ENCODE measurements at regions not wholly inside any gene's neighbourhood (a gene's known extent, or its start where the extent isn't known, plus 50 kb on each side); places are given as distances from the start of the nearest gene placed in this dataset.
"Not testable (repeated sequence)": the region's sequence is repeated elsewhere in the genome, so short reads cannot be mapped to it uniquely, and the experiment has no call there.

DNA sequence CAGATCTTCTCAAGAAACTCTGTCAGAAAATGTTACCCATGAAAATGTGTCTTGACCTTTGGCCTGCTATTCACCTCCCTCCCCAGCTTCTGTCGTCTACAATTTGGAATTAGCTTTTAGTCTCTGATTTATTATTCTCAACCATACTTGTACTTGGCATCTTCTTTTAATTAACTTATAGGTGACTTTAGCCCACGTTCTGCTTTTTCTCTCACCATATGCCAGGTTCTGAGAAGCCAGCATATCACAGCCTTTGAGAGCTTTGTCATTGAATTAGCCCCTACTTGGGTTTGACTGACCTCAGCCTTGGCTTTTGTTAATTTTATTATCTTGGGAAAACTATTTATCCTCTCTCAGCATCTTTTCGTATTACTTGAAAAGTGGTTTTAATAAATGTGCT lies 355.9 kb downstream of the OXSM start:
- Histone ChIP-seq H3K4me2 (ENCODE audit: insufficient read depth, low read length) (no peak overlapping the region), H2AFZ (ENCODE audit: low read depth, low read length) (no peak overlapping the region), H3K4me3 (ENCODE audit: low read depth in 1 of 2, low read length in 2 of 2) (no peak overlapping the region), H3K36me3 (ENCODE audit: insufficient read depth, low read length) (no peaks in the 10 kb centered on the region), H3K4me1 (ENCODE audit: insufficient read depth, low read length) (no peaks in the 10 kb centered on the region), H3K27me3 (ENCODE audit: insufficient read depth, low read length, poor library complexity) (no peaks in the 10 kb centered on the region), H3K9ac (ENCODE audit: low read depth, low read length) (no peak overlapping the region), H3K79me2 (ENCODE audit: insufficient read depth, low read length) (no peaks in the 10 kb centered on the region), H4K20me1 (ENCODE audit: insufficient read depth, low read length) (no peaks in the 10 kb centered on the region), H3K9me3 (ENCODE audit: insufficient read depth, low read length, severe bottlenecking) (no peaks in the 10 kb centered on the region), H3K27ac (ENCODE audit: low read length) (no peak overlapping the region)
- ATAC-seq (ENCODE audit: insufficient read depth, low read depth) (no peak), DNase-seq (no peak)
- TF ChIP-seq CTCF (IDR thresholded peaks at IDR 0.05; ENCODE audit: borderline replicate concordance, extremely low read depth, low read length, poor library complexity, severe bottlenecking) (no peak), EZH2 (IDR thresholded peaks at IDR 0.05; ENCODE audit: borderline replicate concordance, low read depth, low read length, severe bottlenecking) (no peak)

DNA sequence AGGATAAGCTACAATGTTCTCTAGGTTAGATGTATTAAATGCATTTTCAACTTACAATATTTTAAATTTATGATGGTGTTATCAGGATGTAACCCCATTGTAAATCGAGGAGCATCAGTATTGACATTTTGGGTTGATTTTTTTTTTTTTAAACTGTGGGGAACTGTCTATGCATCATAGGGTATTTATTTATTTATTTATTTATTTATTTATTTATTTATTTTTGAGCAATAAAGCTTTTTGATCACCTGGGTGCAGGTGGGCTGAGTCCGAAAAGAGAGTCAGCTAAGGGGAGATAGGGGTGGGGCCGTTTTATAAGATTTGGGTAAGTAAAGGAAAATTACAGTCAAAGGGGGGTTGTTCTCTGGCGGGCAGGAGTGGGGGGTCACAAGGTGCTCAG lies 367.5 kb downstream of the OXSM start:
- H4K20me1 ChIP-seq (ENCODE audit: insufficient read depth, low read length); H3K9ac ChIP-seq (ENCODE audit: low read depth, low read length); H3K27me3 ChIP-seq (ENCODE audit: insufficient read depth, low read length, poor library complexity); H3K36me3 ChIP-seq (ENCODE audit: insufficient read depth, low read length); H3K4me2 ChIP-seq (ENCODE audit: insufficient read depth, low read length); H3K4me1 ChIP-seq (ENCODE audit: insufficient read depth, low read length); DNase-seq; H3K27ac ChIP-seq (ENCODE audit: low read length); H3K79me2 ChIP-seq (ENCODE audit: insufficient read depth, low read length); H3K4me3 ChIP-seq (ENCODE audit: low read depth in 1 of 2, low read length in 2 of 2); ATAC-seq (ENCODE audit: insufficient read depth, low read depth); H3K9me3 ChIP-seq (ENCODE audit: insufficient read depth, low read length, severe bottlenecking); H2AFZ ChIP-seq (ENCODE audit: low read depth, low read length): not testable (repeated sequence)

DNA sequence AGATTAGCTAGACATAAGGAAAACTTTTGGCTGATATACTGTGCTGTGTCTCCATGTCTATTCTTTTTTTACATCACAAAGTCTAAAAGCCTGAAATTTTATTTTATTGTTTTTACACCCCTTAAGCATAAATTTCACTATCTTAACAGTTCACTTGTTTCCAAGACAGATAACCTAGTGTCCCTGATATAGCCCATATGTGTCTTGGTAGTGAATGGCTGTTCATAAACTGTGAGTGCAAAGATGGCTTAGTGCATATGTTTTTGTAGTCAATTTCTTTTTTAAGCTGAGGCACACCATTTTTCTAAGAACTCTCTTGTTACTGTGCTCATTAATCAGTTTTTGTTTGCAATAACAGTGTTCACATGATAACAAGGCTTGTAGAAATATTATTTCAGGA lies 381.1 kb downstream of the OXSM start:
- no peaks in the 10 kb centered on the region for H4K20me1 ChIP-seq (ENCODE audit: insufficient read depth, low read length)
- H3K4me3 ChIP-seq (ENCODE audit: low read depth in 1 of 2, low read length in 2 of 2), result no peak overlapping the region
- no peak for TF ChIP-seq CTCF (IDR thresholded peaks at IDR 0.05; ENCODE audit: borderline replicate concordance, extremely low read depth, low read length, poor library complexity, severe bottlenecking)
- TF ChIP-seq EZH2 (IDR thresholded peaks at IDR 0.05; ENCODE audit: borderline replicate concordance, low read depth, low read length, severe bottlenecking), result no peak
- no peaks in the 10 kb centered on the region for H3K4me1 ChIP-seq (ENCODE audit: insufficient read depth, low read length)
- no peaks in the 10 kb centered on the region for H3K36me3 ChIP-seq (ENCODE audit: insufficient read depth, low read length)
- H3K27me3 ChIP-seq (ENCODE audit: insufficient read depth, low read length, poor library complexity), result no peaks in the 10 kb centered on the region
- no peaks in the 10 kb centered on the region for H3K9me3 ChIP-seq (ENCODE audit: insufficient read depth, low read length, severe bottlenecking)
- DNase-seq (no peak), ATAC-seq (ENCODE audit: insufficient read depth, low read depth) (no peak)
- H3K79me2 ChIP-seq (ENCODE audit: insufficient read depth, low read length), result no peaks in the 10 kb centered on the region
- H3K9ac ChIP-seq (ENCODE audit: low read depth, low read length), result no peak overlapping the region
- H2AFZ ChIP-seq (ENCODE audit: low read depth, low read length), result no peak overlapping the region
- no peak overlapping the region for H3K4me2 ChIP-seq (ENCODE audit: insufficient read depth, low read length)
- H3K27ac ChIP-seq (ENCODE audit: low read length), result no peak overlapping the region

DNA sequence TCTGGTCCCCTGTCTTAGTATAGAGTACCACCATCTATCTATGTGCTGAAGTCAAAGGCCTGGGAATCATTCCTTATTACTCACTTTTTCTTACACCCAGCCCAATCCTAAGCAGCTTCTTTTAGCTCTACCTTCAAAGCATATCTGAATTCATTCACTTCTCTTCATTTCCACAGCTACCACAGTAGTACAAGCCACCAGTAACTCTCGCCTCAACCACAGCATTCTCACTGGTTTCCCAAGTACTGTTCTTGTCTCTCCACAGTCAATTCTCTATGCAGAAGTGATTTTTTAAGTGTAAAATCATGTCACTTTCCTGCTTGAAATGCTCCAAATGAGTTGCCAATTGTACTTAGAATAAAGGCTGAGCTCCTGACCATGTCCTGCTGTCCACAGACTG lies 401.7 kb downstream of the OXSM start:
- TF ChIP-seq EZH2 (IDR thresholded peaks at IDR 0.05; ENCODE audit: borderline replicate concordance, low read depth, low read length, severe bottlenecking), result no peak
- no peak for TF ChIP-seq CTCF (IDR thresholded peaks at IDR 0.05; ENCODE audit: borderline replicate concordance, extremely low read depth, low read length, poor library complexity, severe bottlenecking)
- no peak overlapping the region for H2AFZ ChIP-seq (ENCODE audit: low read depth, low read length)
- H3K4me1 ChIP-seq (ENCODE audit: insufficient read depth, low read length), result no peaks in the 10 kb centered on the region
- DNase-seq (no peak), ATAC-seq (ENCODE audit: insufficient read depth, low read depth) (no peak)
- H3K79me2 ChIP-seq (ENCODE audit: insufficient read depth, low read length), result no peaks in the 10 kb centered on the region
- H3K36me3 ChIP-seq (ENCODE audit: insufficient read depth, low read length), result no peaks in the 10 kb centered on the region
- H4K20me1 ChIP-seq (ENCODE audit: insufficient read depth, low read length), result no peaks in the 10 kb centered on the region
- no peak overlapping the region for H3K4me2 ChIP-seq (ENCODE audit: insufficient read depth, low read length)
- H3K9me3 ChIP-seq (ENCODE audit: insufficient read depth, low read length, severe bottlenecking), result no peaks in the 10 kb centered on the region
- H3K9ac ChIP-seq (ENCODE audit: low read depth, low read length), result no peak overlapping the region
- H3K27me3 ChIP-seq (ENCODE audit: insufficient read depth, low read length, poor library complexity), result no peaks in the 10 kb centered on the region
- no peak overlapping the region for H3K27ac ChIP-seq (ENCODE audit: low read length)
- H3K4me3 ChIP-seq (ENCODE audit: low read depth in 1 of 2, low read length in 2 of 2), result no peak overlapping the region

All from DND-41 (cell line).